Brain microvascular endothelial cell (primary cell): ENCODE measurements at regions not wholly inside any gene's neighbourhood (a gene's known extent, or its start where the extent isn't known, plus 50 kb on each side); places are given as distances from the start of the nearest gene placed in this dataset.

Experiments used
- DNase-seq: peaks from one replicate; pipeline ENCODE4 v3.0.0-alpha.2; 2020
- H3K27ac ChIP-seq: fragments of 250-450 bp; sonication (Bioruptor Pico); 2 replicates; pipeline ENCODE4 v1.5.1; 2020; ENCODE audit warnings: mild to moderate bottlenecking, moderate library complexity
- H3K27me3 ChIP-seq: fragments of 250-450 bp; sonication (Bioruptor Pico); replicated peaks from 2 replicates; pipeline ENCODE4 v1.5.1; 2020; ENCODE audit warnings: mild to moderate bottlenecking
- H3K36me3 ChIP-seq: fragments of 250-450 bp; sonication (Bioruptor Pico); replicated peaks from 2 replicates; pipeline ENCODE4 v1.5.1; 2020; ENCODE audit warnings: mild to moderate bottlenecking
- H3K4me3 ChIP-seq: 2 replicates; pipeline ENCODE4 v1.5.1; 2011; ENCODE audit warnings: low read depth, mild to moderate bottlenecking, control low read depth, low read length, moderate library complexity
- in situ Hi-C: cut with HindIII; loops from 2 replicates; pipeline ENCODE4 v1.10.0; 2017; ENCODE audit warnings: low sequenced_read_pairs, low pct_ligation_motif_present
- TF ChIP-seq, protein P1 (sequence below): IDR thresholded peaks from 2 replicates; pipeline ENCODE4 v1.5.1; 2011; ENCODE audit warnings: low read depth, mild to moderate bottlenecking, moderate library complexity, low read length, control low read depth, inconsistent platforms; ENCODE audit errors: missing control alignments

DNA sequence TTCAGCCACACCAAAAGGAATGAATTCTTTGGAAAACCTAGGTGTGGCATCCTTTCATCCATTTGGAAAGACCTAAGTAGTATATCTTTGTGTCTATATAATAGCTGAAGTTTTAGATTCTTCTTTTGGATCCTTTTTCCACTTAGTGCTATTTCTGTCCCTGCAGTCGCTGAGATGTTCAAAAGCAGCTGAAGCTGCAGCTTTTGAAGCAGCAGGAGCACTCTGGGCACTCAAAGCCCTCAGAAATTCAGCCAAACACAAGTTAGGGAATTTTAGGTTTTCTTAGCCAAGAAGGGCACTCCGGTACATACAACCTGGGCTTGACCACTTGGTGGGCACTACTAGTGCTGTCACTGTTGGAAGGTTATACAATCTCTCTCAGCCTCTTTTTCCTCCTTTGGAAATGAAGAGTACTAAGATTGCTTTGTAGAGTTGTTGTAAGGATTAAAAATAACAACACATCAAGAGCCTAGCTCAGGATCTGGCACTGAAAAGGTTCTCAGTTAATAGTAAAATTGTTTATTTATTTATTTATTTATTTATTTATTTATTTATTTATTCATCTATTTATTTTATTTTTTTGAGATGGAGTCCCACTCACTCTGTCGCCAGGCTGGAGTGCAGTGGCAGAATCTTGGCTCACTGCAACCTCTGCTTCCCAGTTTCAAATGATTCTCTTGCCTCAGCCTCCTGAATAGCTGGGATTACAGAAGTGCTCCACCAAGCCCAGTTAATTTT lies 71.9 kb upstream of the SLC22A16 start:
- TF ChIP-seq, protein P1, sequence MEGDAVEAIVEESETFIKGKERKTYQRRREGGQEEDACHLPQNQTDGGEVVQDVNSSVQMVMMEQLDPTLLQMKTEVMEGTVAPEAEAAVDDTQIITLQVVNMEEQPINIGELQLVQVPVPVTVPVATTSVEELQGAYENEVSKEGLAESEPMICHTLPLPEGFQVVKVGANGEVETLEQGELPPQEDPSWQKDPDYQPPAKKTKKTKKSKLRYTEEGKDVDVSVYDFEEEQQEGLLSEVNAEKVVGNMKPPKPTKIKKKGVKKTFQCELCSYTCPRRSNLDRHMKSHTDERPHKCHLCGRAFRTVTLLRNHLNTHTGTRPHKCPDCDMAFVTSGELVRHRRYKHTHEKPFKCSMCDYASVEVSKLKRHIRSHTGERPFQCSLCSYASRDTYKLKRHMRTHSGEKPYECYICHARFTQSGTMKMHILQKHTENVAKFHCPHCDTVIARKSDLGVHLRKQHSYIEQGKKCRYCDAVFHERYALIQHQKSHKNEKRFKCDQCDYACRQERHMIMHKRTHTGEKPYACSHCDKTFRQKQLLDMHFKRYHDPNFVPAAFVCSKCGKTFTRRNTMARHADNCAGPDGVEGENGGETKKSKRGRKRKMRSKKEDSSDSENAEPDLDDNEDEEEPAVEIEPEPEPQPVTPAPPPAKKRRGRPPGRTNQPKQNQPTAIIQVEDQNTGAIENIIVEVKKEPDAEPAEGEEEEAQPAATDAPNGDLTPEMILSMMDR: no peak
- H3K36me3 ChIP-seq: no peaks in the 10 kb centered on the region
- H3K4me3 ChIP-seq: no peak overlapping the region
- no peak for DNase-seq
- peak overlapping the region; percentile 38 for H3K27ac ChIP-seq
- no peaks in the 10 kb centered on the region for H3K27me3 ChIP-seq
- in situ Hi-C loops: loop anchor here (25.0 kb wide), 1 partner anchor 414 kb away; the partner anchor contains the start of gene GTF3C6

DNA sequence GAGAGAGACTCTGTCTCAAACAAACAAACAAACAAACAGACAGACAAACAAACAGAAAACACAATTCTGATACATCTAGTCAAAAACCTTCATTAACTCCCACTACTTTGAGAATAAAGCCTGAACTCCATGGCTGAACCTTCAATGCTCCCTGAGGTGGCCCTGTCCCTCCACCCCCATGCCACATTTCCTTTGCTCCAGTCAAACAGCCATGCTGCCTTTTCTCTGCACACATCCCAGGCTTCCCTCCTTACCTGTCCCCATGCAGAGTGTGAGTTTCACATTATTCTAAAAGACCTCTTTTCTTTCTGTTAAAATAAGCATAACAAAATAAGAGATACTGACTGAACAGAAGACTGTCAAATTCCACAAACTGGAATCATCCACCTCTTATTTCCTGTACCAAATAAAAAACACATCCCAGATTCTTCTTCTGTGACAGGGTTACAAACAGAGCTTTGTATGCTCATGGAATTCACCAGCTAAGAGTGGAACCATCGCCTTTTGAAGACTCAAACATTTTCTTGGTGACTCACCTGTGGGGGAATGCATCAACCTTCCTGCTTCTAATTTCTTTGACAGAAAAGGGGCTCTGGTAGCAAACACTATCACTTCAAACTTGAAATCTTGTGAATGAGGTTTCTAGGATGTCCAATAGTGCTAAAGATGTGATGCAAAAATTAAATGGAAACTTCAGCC lies 71.0 kb upstream of the SLC22A16 start:
- Histone ChIP-seq H3K27me3 (no peaks in the 10 kb centered on the region), H3K27ac (peak overlapping the region; percentile 52), H3K4me3 (no peak overlapping the region), H3K36me3 (no peaks in the 10 kb centered on the region)
- in situ Hi-C loops: loop anchor here (25.0 kb wide), 1 partner anchor 415 kb away; the partner anchor contains the start of gene GTF3C6
- TF ChIP-seq, protein P1: no peak
- peak; percentile 50 for DNase-seq

DNA sequence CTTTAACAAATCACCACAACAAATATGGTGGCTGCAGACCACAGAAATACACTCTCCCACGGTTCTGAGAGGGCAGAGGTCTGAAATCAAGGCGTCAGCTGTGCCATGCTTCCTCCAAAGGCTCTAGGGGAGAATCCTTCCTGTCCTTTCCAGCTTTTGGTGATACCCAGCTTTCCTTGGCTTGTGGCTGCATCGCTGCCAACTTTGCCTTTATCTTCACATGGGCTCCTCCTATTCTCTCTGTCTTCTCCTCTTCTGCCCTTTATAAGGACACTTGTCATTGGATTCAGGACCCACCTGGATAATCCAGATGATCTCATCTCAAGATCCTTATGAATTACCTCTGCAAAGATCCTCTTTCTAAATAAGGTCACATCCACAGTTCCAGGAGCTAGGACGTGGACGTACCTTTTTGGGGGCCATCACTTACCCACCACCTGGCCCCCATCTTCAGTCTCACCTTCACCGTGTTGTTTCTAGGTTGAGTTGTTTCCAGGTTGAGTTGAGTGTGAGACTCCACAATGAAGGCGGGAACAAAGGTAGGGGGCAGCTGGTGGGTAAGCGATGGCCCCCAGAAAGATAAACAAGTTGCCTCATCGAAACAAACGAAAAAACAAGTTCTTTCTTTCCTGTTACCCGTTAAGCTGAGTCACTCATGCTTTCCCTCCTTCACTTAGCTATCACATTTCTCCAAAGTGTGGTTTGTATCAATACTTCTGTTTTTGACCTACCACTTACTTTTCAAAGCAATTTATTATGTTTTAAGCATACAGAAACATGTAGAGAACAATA lies 68.9 kb upstream of the SLC22A16 start:
- Histone ChIP-seq H3K27ac (peak overlapping the region; percentile 14), H3K4me3 (no peak overlapping the region), H3K36me3 (no peaks in the 10 kb centered on the region), H3K27me3 (no peaks in the 10 kb centered on the region)
- DNase-seq: no peak
- TF ChIP-seq, protein P1: no peak
- in situ Hi-C loops: loop anchor here (25.0 kb wide), 1 partner anchor 417 kb away; the partner anchor contains the start of gene GTF3C6

DNA sequence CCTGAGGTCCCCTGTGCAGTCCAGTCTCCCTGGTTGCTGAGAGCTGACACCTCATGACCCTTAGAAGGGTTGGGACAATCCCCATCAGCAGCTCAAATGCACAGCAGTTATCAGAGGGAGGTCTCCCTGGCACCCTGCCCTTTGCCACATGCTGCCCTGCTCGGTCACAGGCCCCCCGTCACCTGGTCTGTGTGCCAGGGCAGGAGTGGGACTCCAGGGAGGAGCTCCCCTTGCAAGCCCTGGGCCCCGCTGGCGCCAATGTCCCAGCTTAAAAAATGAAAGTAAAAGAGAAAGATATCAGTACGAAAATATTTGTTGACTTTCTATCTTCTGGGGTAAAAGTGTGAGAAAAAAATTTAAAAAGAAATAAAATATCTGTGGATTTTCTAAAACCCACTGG lies 68.1 kb upstream of the SLC22A16 start:
- in situ Hi-C loops: loop anchor here (25.0 kb wide), 1 partner anchor 418 kb away; the partner anchor contains the start of gene GTF3C6
- no peak for DNase-seq
- Histone ChIP-seq H3K36me3 (no peaks in the 10 kb centered on the region), H3K27ac (no peak overlapping the region), H3K4me3 (no peak overlapping the region), H3K27me3 (no peaks in the 10 kb centered on the region)
- TF ChIP-seq, protein P1: no peak

DNA sequence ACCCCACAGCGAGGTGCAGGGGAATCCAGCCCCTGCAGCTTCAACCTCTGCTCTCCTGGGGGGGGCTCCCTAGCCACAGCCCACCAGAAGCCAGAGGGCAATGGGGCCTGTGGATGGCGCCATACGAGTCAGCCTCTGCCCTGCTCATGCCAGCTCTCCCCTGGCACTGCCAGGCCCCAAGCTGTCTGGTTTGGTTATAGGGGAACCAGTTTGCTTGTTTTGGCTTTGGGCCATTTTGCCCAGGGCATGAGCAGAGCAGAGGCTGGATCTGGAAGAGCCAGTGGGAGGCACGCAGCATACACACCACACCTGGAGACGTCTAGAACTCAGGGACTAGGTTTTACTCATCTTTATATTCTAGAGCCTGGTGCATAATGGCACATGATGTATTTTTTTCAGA lies 66.7 kb upstream of the SLC22A16 start:
- in situ Hi-C loops: loop anchor here (25.0 kb wide), 1 partner anchor 419 kb away; the partner anchor contains the start of gene GTF3C6
- Histone ChIP-seq H3K27ac (no peak overlapping the region), H3K27me3 (no peaks in the 10 kb centered on the region), H3K36me3 (no peaks in the 10 kb centered on the region), H3K4me3 (no peak overlapping the region)
- DNase-seq: no peak
- TF ChIP-seq, protein P1: no peak
